Muscle layer of duodenum (tissue), 2 donors: ENCODE measurements at regions not wholly inside any gene's neighbourhood (a gene's known extent, or its start where the extent isn't known, plus 50 kb on each side); places are given as distances from the start of the nearest gene placed in this dataset.

Source experiments
- H3K27ac ChIP-seq: one replicate; pipeline ENCODE4 v1.7.0; 2013; ENCODE audit warnings: mild to moderate bottlenecking, low read length
- H3K27me3 ChIP-seq: one replicate; pipeline ENCODE4 v1.7.0; 2013; ENCODE audit warnings: low read depth, mild to moderate bottlenecking, control low read depth, low read length
- H3K36me3 ChIP-seq, 2 donors: one replicate each; pipeline ENCODE4 v1.7.0; 2013; ENCODE audit warnings: low read length in 2 of 2, control low read depth in 1 of 2, mild to moderate bottlenecking in 1 of 2; ENCODE audit not compliant: insufficient read depth in 2 of 2, control insufficient read depth in 1 of 2
- H3K4me1 ChIP-seq, 2 donors: one replicate each; pipeline ENCODE4 v1.7.0; 2013; ENCODE audit warnings: low read length in 2 of 2, mild to moderate bottlenecking in 2 of 2, control low read depth in 1 of 2, moderate library complexity in 1 of 2; ENCODE audit not compliant: insufficient read depth in 2 of 2, control insufficient read depth in 1 of 2
- H3K4me3 ChIP-seq, 2 donors: one replicate each; pipeline ENCODE4 v1.7.0; 2013; ENCODE audit warnings: low read length in 2 of 2, low read depth in 1 of 2, mild to moderate bottlenecking in 1 of 2
- H3K9me3 ChIP-seq, 2 donors: one replicate each; pipeline ENCODE4 v1.7.0; 2013; ENCODE audit warnings: low read length in 2 of 2, control low read depth in 1 of 2, mild to moderate bottlenecking in 1 of 2; ENCODE audit not compliant: control insufficient read depth in 1 of 2
- donor health status: healthy.

DNA sequence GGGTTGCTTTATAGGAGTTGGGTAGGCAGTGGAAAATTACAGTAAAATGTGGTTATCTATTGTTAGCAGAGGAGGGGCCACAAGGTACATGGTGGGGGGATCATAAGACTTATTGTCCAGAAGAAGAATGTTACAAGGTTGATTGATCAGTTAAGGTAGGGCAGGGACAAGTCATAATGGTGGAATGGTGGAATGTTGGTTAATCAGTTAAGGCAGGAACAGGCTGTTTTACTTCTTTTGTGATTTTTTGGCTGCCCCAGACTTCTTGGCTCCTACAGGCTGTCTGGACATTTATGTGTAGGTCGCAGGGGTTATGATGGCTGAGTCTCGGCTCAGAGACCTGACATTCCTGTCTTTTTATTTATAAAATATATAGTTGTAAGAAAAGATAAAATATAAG lies 2277.1 kb downstream of the TP53TG3F start:
- no peak overlapping the region for H3K4me3 ChIP-seq
- no peaks in the 10 kb centered on the region for H3K9me3 ChIP-seq
- H3K27me3 ChIP-seq: no peaks in the 10 kb centered on the region
- no peak overlapping the region for H3K27ac ChIP-seq
- H3K4me1 ChIP-seq: no peaks in the 10 kb centered on the region
- no peaks in the 10 kb centered on the region for H3K36me3 ChIP-seq

DNA sequence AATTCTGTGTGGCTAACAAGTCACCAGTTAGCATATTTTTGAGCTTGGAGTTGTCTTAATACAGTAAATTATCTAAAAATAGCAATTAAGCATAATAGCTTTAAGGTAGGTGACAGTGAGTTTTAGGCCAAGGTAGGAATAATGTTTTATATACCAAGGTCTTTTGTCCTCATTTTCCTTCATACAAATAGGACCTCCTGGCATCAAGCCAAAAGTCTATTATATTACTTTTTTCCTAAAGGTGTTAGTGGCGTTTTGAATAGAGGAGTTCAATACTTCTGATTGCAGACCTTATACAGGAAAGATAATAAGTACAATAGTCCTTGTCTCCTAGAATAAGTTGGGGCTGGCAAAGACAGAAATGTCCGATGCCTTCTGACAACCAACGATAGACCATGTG lies 2277.7 kb downstream of the TP53TG3F start:
- no peak overlapping the region for H3K27ac ChIP-seq

DNA sequence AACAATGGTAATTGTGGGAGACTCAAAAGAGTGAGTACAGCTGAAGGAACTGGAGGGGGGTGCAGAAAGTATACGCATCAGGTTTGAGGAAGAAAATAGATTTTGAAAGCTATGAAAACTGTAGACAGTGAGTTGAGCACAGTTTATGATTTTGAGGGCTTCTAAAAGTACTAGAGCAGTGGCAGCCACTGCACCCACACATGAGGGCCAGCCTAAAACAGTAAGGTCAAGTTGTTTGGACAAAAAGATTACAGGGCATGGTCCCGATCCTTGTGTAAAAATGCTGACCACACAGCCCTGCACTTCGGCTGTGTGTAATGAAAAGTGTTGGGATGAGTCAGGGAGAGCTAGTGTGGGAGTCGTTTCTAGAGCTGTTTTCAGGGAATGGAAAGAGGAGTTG lies 2282.1 kb downstream of the TP53TG3F start:
- Histone ChIP-seq H3K27me3 (no peaks in the 10 kb centered on the region), H3K27ac (no peak overlapping the region), H3K36me3 (no peaks in the 10 kb centered on the region), H3K9me3 (peaks cover 0 to 3% of the 10 kb centered on the region in 2 donors), H3K4me1 (no peaks in the 10 kb centered on the region), H3K4me3 (no peak overlapping the region)

More for the DNA sequence above, 2277.7 kb downstream of the TP53TG3F start:
- Histone ChIP-seq H3K4me1 (no peaks in the 10 kb centered on the region), H3K27me3 (no peaks in the 10 kb centered on the region), H3K36me3 (no peaks in the 10 kb centered on the region), H3K9me3 (no peaks in the 10 kb centered on the region), H3K4me3 (no peak overlapping the region)

DNA sequence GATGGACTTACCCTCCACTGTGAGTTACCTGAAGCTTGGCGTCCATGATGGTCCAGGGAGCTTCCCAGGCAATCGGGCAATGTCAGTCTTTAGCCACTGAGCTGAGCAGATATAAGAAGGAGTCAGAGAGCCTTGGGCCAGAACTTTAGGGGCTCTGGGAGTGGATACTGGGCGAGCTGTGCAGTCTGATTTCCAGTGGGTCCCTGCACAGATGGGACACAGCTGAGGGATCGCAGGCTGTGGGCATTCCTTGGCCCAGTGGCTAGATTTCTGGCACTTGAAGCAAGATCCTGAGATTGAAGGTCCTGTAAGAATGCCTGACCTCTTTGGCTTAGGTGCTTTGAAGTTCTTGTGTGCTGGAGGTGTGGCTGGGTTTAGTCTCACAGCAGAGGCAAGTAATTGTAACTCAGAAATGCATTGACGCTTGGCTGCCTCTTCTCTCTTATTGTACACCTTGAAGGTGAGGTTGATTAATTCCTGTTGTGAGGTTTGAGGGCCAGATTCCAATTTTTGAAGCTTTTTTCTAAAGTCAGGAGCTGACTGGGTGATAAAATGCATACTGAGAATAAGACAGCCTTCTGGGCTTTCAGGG lies 2283.8 kb downstream of the TP53TG3F start:
- no peak overlapping the region for H3K27ac ChIP-seq
- no peaks in the 10 kb centered on the region for H3K4me1 ChIP-seq
- H3K36me3 ChIP-seq: no peaks in the 10 kb centered on the region
- H3K4me3 ChIP-seq: no peak overlapping the region
- no peaks in the 10 kb centered on the region for H3K27me3 ChIP-seq
- peaks cover 0 to 9% of the 10 kb centered on the region in 2 donors for H3K9me3 ChIP-seq

DNA sequence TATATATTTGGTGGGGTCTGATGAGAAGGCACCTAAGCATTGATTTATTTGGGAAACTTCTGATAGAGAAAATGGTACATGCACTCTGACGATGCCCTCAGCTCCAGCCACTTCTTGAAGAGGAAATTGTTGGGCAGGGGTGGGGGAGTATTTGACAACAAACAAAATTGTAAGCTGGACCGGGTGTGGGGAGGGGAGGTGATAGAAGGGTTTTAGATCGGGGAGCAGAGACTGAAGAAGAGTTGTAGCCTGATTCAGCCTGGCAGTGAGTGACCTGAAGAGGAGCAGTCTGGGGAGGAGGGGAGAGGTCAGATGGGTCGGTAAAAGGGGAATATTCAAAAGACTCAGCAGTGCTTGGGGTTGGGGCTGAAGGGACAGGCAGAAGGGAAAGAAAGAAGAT lies 2284.7 kb downstream of the TP53TG3F start:
- H3K27ac ChIP-seq: no peak overlapping the region
- peaks cover 0 to 11% of the 10 kb centered on the region in 2 donors for H3K9me3 ChIP-seq
- no peaks in the 10 kb centered on the region for H3K27me3 ChIP-seq
- H3K36me3 ChIP-seq: no peaks in the 10 kb centered on the region
- no peaks in the 10 kb centered on the region for H3K4me1 ChIP-seq
- H3K4me3 ChIP-seq: no peak overlapping the region

DNA sequence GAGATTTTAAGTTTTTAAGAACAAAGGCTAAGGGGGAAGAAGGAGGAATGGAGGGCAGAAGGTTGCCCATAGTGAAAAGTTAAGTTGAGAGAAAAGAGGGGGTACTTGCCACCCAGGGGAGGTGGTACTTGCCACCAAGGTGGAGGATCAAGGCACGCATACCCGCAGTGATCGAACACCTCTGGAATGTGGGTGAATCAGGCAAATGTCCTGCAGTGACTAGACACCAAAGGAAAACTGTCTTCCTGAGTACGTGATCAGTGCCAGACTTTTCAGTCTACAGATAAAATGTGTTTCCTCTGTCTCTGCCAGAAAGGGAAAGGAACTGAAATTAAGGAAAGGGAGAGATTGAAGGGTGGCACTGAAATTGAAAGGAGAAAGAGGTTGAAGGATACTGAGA lies 2285.3 kb downstream of the TP53TG3F start:
- Histone ChIP-seq H3K4me3 (no peak overlapping the region), H3K9me3 (peaks cover 0 to 16% of the 10 kb centered on the region in 2 donors), H3K27ac (no peak overlapping the region), H3K4me1 (no peaks in the 10 kb centered on the region), H3K27me3 (no peaks in the 10 kb centered on the region), H3K36me3 (no peaks in the 10 kb centered on the region)

DNA sequence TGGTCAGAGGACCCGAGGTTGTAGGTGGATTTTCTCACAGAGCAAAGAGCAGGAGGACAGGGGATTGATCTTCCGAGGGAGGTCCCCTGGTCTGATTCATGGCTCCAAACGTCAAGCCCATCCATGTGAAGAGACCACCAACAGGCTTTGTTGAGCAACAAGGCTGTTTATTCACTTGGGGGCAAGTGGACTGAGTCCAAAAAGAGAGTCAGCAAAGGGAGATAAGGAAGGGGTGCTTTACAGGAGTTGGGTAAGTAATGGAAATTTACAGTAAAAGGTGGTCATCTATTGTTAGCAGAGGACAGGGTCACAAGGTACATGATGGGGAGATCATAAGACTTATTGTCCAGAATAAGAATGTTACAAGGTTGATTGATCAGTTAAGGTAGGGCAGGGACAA lies 2285.8 kb downstream of the TP53TG3F start:
- H3K9me3 ChIP-seq: peaks cover 0 to 16% of the 10 kb centered on the region in 2 donors
- no peaks in the 10 kb centered on the region for H3K36me3 ChIP-seq
- H3K27me3 ChIP-seq: no peaks in the 10 kb centered on the region
- H3K27ac ChIP-seq: no peak overlapping the region
- H3K4me3 ChIP-seq: no peak overlapping the region
- H3K4me1 ChIP-seq: no peaks in the 10 kb centered on the region

DNA sequence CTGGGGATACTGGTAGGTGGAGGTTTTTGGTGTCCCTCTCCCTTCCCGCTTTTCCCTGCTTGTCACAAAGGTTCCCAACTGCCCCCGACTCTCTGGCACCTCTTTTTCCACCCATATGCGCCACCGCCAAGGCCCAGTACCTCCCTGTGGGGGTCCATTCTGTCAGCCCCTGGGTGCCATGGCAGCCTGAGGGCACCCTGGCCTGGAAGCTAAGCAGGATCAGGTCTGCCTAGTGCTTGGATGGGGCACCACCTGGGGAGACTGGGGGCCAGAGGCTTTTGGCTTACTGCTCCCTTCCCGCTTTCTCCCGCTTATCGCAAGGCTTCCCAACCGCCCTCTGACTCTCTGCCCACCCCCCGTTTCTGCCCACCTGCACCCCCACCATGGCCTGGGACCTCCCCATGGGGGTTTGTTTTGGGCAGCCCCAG lies 2286.4 kb downstream of the TP53TG3F start:
- peaks cover 0 to 16% of the 10 kb centered on the region in 2 donors for H3K9me3 ChIP-seq
- no peak overlapping the region for H3K27ac ChIP-seq
- no peaks in the 10 kb centered on the region for H3K4me1 ChIP-seq
- H3K36me3 ChIP-seq: no peaks in the 10 kb centered on the region
- H3K4me3 ChIP-seq: no peak overlapping the region
- H3K27me3 ChIP-seq: no peaks in the 10 kb centered on the region

DNA sequence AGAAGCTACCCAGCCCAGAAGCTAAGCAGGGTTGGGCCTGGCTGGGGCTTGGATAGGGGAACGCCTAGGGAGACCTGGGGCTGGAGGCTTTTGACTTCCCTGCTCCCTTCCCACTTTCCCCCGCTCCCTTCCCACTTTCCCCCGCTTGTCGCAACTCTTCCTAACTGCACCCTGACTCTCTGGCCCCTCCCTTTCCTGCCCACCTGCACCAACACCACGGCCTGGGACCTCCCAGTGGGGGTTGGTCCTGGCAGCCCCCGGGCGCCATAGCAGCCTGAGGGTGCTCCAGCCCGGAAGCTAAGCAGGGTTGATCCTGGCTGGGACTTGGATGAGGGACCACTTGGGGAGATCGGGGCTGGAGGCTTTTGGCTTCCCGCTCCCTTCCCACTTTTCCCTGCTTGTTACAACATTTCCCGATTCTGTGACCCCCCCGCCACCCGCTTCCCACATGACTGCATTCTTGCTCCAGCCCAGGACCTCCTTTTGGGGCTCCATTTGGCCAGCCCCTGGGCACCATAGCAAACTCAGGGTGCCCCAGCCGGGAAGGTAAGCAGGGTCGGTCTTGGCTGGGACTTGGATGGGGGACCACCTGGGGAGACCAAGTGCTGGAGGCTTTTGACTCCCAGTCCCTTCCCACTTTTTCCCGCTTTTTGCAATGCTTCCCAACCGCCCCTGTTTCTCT lies 2287.0 kb downstream of the TP53TG3F start:
- H3K27ac ChIP-seq: no peak overlapping the region
- no peaks in the 10 kb centered on the region for H3K4me1 ChIP-seq
- H3K4me3 ChIP-seq: no peak overlapping the region
- no peaks in the 10 kb centered on the region for H3K27me3 ChIP-seq
- peaks cover 0 to 16% of the 10 kb centered on the region in 2 donors for H3K9me3 ChIP-seq
- H3K36me3 ChIP-seq: no peaks in the 10 kb centered on the region

DNA sequence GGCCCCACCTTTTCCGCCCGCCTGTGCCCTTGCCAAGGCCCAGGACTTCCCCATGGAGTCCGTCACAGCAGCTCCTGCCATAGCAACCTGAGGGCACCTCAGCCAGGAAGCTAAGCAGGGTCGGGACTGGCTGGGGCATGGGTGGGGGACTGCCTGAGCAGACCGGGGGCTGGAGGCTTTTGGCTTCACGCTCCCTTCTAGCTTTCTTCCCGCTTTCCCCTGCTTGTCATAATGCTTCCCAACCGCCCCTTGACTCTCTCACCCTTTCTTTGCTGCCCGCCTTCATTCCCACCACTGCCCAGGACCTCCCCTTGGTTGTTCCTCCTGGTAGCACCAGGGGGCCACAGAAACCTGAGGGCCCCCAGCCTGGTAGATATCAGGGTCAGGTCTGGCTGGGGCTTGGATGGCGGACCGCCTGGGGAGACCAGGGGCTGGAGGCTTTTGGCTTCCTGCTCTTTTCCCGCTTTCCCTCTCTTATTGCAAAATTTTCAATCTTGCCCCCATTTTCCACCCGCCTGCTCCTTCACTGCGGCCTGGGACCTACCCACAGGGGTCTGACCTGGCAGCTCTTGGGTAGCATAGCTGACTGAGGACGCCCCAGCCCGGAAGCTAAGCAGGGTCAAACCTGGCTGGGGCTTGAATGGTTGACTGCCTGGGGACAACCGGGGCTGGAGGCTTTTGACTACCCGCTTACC lies 2287.7 kb downstream of the TP53TG3F start:
- no peaks in the 10 kb centered on the region for H3K4me1 ChIP-seq
- H3K4me3 ChIP-seq: no peak overlapping the region
- peaks cover 0 to 16% of the 10 kb centered on the region in 2 donors for H3K9me3 ChIP-seq
- H3K27ac ChIP-seq: no peak overlapping the region
- H3K36me3 ChIP-seq: no peaks in the 10 kb centered on the region
- H3K27me3 ChIP-seq: no peaks in the 10 kb centered on the region

DNA sequence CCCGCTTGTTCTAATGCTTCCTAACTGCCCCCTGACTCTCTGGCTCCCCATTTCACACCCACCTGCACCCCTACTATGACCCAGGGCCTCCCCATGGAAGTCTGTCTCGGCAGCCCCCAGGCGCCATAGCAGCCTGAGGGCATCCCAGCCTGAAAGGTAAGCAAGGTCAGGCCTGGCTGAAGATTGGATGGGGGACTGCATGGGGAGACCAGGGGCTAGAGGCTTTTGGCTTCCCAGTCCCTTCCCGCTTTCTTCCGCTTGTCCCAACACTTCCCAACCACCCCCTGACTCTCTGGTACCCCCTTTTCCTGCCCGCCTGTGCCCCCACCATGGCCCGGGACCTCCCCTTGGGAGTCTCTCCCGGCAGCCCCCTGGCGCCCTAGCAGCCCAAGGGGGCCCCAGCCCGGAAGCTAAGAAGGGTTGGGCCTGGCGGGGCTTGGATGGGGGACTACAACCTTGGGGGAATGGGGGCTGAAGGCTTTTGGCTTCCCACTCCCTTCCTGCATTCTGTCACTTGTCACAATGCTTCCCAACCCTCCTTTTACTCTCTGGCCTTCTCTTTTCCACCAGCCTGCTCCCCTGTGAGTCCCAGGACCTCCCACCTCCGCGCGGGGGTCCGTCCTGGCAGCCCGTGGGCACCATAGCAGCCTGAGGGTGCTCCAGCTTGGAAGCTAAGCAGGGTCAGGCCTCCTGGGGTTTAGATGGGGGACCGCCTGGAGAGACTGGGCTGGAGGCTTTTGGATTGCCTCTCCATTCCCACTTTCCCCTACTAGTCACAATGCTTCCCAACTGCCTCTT lies 2288.4 kb downstream of the TP53TG3F start:
- no peaks in the 10 kb centered on the region for H3K4me1 ChIP-seq
- no peaks in the 10 kb centered on the region for H3K27me3 ChIP-seq

More for the DNA sequence above, 2288.4 kb downstream of the TP53TG3F start:
- peaks cover 0 to 16% of the 10 kb centered on the region in 2 donors for H3K9me3 ChIP-seq
- H3K4me3 ChIP-seq: no peak overlapping the region
- no peak overlapping the region for H3K27ac ChIP-seq
- no peaks in the 10 kb centered on the region for H3K36me3 ChIP-seq
